Kidney epithelial cell (primary cell): ENCODE measurements at regions not wholly inside any gene's neighbourhood (a gene's known extent, or its start where the extent isn't known, plus 50 kb on each side); places are given as distances from the start of the nearest gene placed in this dataset.

Experiments
- DNase-seq: peaks from one replicate; pipeline ENCODE4 v3.0.0-alpha.2; 2010; ENCODE audit warnings: low read depth
- H3K27me3 ChIP-seq: 2 replicates; pipeline ENCODE4 v1.6.0; 2011; ENCODE audit warnings: low read length; ENCODE audit not compliant: control insufficient read depth, insufficient read depth
- H3K36me3 ChIP-seq: 2 replicates; pipeline ENCODE4 v1.5.1; 2011; ENCODE audit warnings: low read length; ENCODE audit not compliant: control insufficient read depth, insufficient read depth
- H3K4me3 ChIP-seq: 2 replicates; pipeline ENCODE4 v1.5.1; 2011; ENCODE audit warnings: low read depth, mild to moderate bottlenecking, control low read depth, low read length
- TF ChIP-seq, protein P1 (sequence below): IDR thresholded peaks from 2 replicates; pipeline ENCODE4 v1.5.1; 2011; ENCODE audit warnings: mild to moderate bottlenecking, moderate library complexity, low read length, control low read depth, inconsistent platforms; ENCODE audit not compliant: insufficient read depth, poor library complexity, severe bottlenecking

DNA sequence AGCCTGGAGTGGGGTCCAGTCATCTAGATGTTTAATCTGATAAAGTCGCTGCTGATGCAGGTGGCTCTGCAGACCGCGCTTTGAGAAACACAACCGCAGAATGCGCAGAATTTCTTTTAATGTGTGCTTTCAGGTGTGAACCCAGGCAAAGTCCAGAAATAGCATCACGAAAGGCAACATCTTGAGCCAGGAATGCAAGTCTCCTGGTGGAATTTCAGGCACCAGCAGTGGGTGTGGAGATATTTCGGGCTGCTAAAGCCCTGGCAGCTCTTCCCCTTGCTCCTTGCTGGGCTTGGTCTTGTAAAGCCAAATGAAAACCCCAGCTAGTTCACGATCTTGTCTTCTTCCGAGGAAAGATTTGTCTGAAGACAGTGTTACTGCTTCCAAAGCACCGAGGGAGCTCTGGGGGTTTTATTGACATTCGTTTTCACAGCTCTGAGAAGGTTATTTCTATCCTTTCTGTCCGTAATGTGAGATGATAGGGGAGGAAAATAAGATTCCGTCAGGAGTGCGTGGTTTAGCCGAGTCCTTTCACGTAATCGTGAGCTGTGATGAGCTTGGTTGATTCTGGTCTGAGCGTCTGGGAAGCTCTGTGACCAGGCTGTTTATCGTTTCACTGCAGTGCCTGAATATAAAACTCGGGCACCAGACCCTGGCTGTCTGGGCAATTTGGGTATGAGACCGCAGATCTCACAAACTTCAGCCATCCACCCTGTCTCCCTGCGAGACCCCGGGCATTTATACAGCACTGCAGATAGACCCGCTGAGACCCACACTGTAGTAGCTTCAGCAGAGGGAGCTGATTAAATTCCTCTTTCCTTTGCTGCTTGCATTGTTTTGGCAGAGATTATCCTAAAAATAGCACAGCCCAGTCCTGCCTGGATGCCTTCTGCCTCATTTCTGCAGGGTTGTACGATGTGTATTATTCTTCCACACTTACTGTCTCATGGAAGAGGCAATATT lies 67.0 kb upstream of the SLC25A26 start:
- no peaks in the 10 kb centered on the region for H3K27me3 ChIP-seq
- no peaks in the 10 kb centered on the region for H3K36me3 ChIP-seq
- TF ChIP-seq, protein P1, sequence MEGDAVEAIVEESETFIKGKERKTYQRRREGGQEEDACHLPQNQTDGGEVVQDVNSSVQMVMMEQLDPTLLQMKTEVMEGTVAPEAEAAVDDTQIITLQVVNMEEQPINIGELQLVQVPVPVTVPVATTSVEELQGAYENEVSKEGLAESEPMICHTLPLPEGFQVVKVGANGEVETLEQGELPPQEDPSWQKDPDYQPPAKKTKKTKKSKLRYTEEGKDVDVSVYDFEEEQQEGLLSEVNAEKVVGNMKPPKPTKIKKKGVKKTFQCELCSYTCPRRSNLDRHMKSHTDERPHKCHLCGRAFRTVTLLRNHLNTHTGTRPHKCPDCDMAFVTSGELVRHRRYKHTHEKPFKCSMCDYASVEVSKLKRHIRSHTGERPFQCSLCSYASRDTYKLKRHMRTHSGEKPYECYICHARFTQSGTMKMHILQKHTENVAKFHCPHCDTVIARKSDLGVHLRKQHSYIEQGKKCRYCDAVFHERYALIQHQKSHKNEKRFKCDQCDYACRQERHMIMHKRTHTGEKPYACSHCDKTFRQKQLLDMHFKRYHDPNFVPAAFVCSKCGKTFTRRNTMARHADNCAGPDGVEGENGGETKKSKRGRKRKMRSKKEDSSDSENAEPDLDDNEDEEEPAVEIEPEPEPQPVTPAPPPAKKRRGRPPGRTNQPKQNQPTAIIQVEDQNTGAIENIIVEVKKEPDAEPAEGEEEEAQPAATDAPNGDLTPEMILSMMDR = no peak
- DNase-seq = peak; percentile 76
- peak overlapping the region; percentile 16 for H3K4me3 ChIP-seq

DNA sequence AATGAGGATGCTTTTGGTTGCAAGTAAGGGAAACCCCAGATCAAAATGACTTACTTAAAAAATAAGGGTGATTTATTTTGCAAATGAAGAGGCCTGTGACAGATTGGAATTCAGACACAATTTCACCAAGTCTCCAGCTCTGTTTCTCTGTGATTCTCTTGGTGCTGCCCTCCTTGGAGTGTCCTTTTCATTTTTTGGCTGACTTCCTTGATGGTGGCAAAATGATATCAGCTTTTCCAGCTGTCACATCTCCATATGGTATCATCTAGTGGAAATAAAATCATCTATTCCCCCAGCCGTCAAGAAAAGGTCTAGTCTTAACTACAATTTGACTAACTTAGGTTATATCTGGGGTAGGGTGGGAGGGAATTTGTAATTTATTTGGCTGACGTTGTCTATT lies 68.5 kb upstream of the SLC25A26 start:
- Histone ChIP-seq H3K4me3 (no peak overlapping the region), H3K36me3 (no peaks in the 10 kb centered on the region), H3K27me3 (no peaks in the 10 kb centered on the region)
- TF ChIP-seq, protein P1 = no peak
- DNase-seq = no peak

- Histone ChIP-seq H3K4me3 (no peak overlapping the region), H3K27me3 (no peaks in the 10 kb centered on the region), H3K36me3 (no peaks in the 10 kb centered on the region)
- TF ChIP-seq, protein P1 = no peak
- no peak for DNase-seq
Measured at GRCh38 chr3:66150977-66151376, 69.8 kb upstream of the SLC25A26 start.

GRCh38 chr3:66149269-66149668 lies 71.5 kb upstream of the SLC25A26 start:
- H3K27me3 ChIP-seq = no peaks in the 10 kb centered on the region
- no peaks in the 10 kb centered on the region for H3K36me3 ChIP-seq
- TF ChIP-seq, protein P1 = no peak
- no peak for DNase-seq
- H3K4me3 ChIP-seq = no peak overlapping the region

DNA sequence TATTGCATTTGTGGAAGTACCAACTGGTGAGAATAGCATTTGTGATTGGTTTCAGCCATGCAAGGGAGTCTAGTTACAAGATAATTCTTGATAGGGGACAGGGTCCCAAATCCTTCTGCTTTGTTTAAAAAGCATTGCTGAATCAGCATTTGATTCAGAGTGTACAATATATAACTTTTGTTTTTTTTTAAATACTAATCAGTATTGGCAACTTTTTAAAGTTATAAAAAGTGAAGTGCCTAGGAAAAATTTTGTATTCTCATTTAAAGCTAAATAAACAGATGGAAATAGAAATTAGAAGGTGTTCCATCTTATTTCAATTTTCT lies 75.4 kb upstream of the SLC25A26 start:
- Histone ChIP-seq H3K27me3 (no peaks in the 10 kb centered on the region), H3K4me3 (no peak overlapping the region), H3K36me3 (no peaks in the 10 kb centered on the region)
- no peak for DNase-seq
- TF ChIP-seq, protein P1 = no peak
